SK-N-SH treated with all-trans-retinoic acid at 6 μM for 48 hours (cell line): ENCODE measurements at regions not wholly inside any gene's neighbourhood (a gene's known extent, or its start where the extent isn't known, plus 50 kb on each side); places are given as distances from the start of the nearest gene placed in this dataset.

ENCODE experiments used
- ATAC-seq: fragments of 200-7000 bp; cut with Tn5 transposase; 3 replicates; pipeline ENCODE4 v1.9.1; 2020; ENCODE audit warnings: mild to moderate bottlenecking, moderate library complexity
- BACH2 ChIP-seq: fragments of 250-450 bp; sonication (Bioruptor Pico); IDR thresholded peaks from 2 replicates; pipeline ENCODE4 v1.9.0; 2021; ENCODE audit warnings: mild to moderate bottlenecking, borderline replicate concordance
- CSDC2 ChIP-seq: fragments of 250-450 bp; sonication (Bioruptor Pico); IDR thresholded peaks from 2 replicates; pipeline ENCODE4 v1.5.0; 2020; ENCODE audit warnings: mild to moderate bottlenecking, moderate library complexity
- ESRRG ChIP-seq: fragments of 250-450 bp; sonication (Bioruptor Pico); IDR thresholded peaks from 2 replicates; pipeline ENCODE4 v1.6.1; 2021; ENCODE audit warnings: mild to moderate bottlenecking
- OSR1 ChIP-seq: fragments of 250-450 bp; sonication (Bioruptor Pico); IDR thresholded peaks from 2 replicates; pipeline ENCODE4 v1.8.0; 2022; ENCODE audit warnings: moderate library complexity, mild to moderate bottlenecking, inconsistent platforms
- PPARA ChIP-seq: fragments of 250-450 bp; sonication (Bioruptor Pico); IDR thresholded peaks from 2 replicates; pipeline ENCODE4 v1.5.0; 2020; ENCODE audit warnings: mild to moderate bottlenecking, borderline replicate concordance
- RARB ChIP-seq: fragments of 250-450 bp; sonication (Bioruptor Pico); IDR thresholded peaks from 2 replicates; pipeline ENCODE4 v1.8.0; 2021; ENCODE audit warnings: mild to moderate bottlenecking, moderate library complexity
- SNAI2 ChIP-seq: fragments of 250-450 bp; sonication (Bioruptor Pico); IDR thresholded peaks from 2 replicates; pipeline ENCODE4 v1.5.0; 2020; ENCODE audit warnings: mild to moderate bottlenecking, moderate library complexity
- ZC3H10 ChIP-seq: fragments of 250-450 bp; sonication (Bioruptor Pico); IDR thresholded peaks from 2 replicates; pipeline ENCODE4 v1.5.1; 2021; ENCODE audit warnings: mild to moderate bottlenecking, moderate library complexity
- ZFP3 ChIP-seq: fragments of 250-450 bp; sonication (Bioruptor Pico); IDR thresholded peaks from 2 replicates; pipeline ENCODE4 v1.5.0; 2020; ENCODE audit warnings: mild to moderate bottlenecking, moderate library complexity
- ZFP30 ChIP-seq: fragments of 450-650 bp; formaldehyde crosslinking; IDR thresholded peaks from 2 replicates; pipeline ENCODE4 v1.5.0; 2022; ENCODE audit warnings: mild to moderate bottlenecking, moderate library complexity
- ZNF565 ChIP-seq: fragments of 450-650 bp; formaldehyde crosslinking; conservative IDR thresholded peaks from 2 replicates; pipeline ENCODE4 v1.5.0; 2020; ENCODE audit warnings: low read depth, mild to moderate bottlenecking, moderate library complexity
- ZNF70 ChIP-seq: fragments of 450-650 bp; formaldehyde crosslinking; IDR thresholded peaks from 2 replicates; pipeline ENCODE4 v1.5.0; 2020; ENCODE audit warnings: mild to moderate bottlenecking, moderate library complexity
- ZNF8 ChIP-seq: fragments of 450-650 bp; formaldehyde crosslinking; IDR thresholded peaks from 2 replicates; pipeline ENCODE4 v1.5.0; 2020; ENCODE audit warnings: mild to moderate bottlenecking, moderate library complexity
- TF ChIP-seq, protein P1 (sequence below): fragments of 250-450 bp; sonication (Bioruptor Pico); IDR thresholded peaks from 2 replicates; pipeline ENCODE4 v1.5.1; 2020; ENCODE audit warnings: low read depth, mild to moderate bottlenecking, moderate library complexity
- TF ChIP-seq, protein P2 (sequence below): fragments of 250-450 bp; sonication (Bioruptor Pico); IDR thresholded peaks from 2 replicates; pipeline ENCODE4 v1.5.0; 2020; ENCODE audit warnings: mild to moderate bottlenecking, moderate library complexity
- TF ChIP-seq, protein P3 (sequence below): fragments of 250-450 bp; sonication (Bioruptor Pico); IDR thresholded peaks from 2 replicates; pipeline ENCODE4 v1.8.0; 2021; ENCODE audit warnings: low read depth, mild to moderate bottlenecking, moderate library complexity, borderline replicate concordance
- TF ChIP-seq, protein P4 (sequence below): fragments of 250-450 bp; sonication (Bioruptor Pico); IDR thresholded peaks from 2 replicates; pipeline ENCODE4 v1.8.0; 2020; ENCODE audit warnings: mild to moderate bottlenecking, moderate library complexity, borderline replicate concordance
- TF ChIP-seq, protein P5 (sequence below): fragments of 250-450 bp; sonication (Bioruptor Pico); IDR thresholded peaks from 2 replicates; pipeline ENCODE4 v1.5.1; 2021; ENCODE audit warnings: mild to moderate bottlenecking, moderate library complexity

DNA sequence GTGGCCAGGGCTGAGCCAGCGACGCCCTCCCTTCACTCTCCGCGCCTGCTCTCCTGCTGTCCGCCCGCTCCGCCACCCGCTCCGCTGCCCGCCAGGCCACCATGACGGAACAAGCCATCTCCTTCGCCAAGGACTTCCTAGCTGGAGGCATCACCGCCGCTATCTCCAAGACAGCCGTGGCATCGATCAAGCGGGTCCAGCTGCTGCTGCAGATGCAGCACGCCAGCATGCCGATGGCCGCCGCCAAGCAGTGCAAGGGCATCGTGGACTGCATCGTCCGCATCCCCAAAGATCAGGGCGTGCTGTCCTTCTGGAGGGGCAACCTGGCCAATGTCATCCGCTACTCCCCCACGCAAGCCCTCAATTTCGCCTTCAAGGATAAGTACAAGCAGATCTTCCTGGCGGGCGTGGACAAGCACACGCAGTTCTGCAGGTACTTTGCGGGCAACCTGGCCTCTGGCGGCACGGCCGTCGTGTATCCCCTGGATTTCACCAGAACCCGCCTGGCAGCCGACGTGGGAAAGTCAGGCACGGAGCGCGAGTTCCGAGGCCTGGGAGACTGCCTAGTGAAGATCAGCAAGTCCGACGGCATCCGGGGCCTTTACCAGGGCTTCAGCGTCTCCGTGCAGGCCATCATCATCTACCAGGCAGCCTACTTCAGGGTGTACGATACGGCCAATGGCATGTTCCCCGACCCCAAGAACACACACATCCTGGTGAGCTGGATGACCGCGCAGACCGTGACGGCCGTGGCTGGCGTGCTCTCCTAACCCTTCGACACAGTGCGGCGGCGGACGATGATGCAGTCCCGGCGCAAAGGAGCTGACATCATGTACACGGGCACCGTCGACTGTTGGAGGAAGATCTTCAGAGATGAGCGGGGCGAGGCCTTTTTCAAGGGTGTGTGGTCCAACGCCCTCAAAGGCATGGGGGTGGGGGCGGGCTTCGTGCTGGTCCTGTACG lies 1130.4 kb upstream of the ACO1 start:
- TF ChIP-seq ZNF70 (CRISPR knock-in tag) (no peak), ZC3H10 (no peak), RARB (CRISPR knock-in tag) (no peak)
- TF ChIP-seq, protein P1, sequence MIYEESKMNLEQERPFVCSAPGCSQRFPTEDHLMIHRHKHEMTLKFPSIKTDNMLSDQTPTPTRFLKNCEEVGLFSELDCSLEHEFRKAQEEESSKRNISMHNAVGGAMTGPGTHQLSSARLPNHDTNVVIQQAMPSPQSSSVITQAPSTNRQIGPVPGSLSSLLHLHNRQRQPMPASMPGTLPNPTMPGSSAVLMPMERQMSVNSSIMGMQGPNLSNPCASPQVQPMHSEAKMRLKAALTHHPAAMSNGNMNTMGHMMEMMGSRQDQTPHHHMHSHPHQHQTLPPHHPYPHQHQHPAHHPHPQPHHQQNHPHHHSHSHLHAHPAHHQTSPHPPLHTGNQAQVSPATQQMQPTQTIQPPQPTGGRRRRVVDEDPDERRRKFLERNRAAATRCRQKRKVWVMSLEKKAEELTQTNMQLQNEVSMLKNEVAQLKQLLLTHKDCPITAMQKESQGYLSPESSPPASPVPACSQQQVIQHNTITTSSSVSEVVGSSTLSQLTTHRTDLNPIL (CRISPR knock-in tag) = no peak
- TF ChIP-seq, protein P2, sequence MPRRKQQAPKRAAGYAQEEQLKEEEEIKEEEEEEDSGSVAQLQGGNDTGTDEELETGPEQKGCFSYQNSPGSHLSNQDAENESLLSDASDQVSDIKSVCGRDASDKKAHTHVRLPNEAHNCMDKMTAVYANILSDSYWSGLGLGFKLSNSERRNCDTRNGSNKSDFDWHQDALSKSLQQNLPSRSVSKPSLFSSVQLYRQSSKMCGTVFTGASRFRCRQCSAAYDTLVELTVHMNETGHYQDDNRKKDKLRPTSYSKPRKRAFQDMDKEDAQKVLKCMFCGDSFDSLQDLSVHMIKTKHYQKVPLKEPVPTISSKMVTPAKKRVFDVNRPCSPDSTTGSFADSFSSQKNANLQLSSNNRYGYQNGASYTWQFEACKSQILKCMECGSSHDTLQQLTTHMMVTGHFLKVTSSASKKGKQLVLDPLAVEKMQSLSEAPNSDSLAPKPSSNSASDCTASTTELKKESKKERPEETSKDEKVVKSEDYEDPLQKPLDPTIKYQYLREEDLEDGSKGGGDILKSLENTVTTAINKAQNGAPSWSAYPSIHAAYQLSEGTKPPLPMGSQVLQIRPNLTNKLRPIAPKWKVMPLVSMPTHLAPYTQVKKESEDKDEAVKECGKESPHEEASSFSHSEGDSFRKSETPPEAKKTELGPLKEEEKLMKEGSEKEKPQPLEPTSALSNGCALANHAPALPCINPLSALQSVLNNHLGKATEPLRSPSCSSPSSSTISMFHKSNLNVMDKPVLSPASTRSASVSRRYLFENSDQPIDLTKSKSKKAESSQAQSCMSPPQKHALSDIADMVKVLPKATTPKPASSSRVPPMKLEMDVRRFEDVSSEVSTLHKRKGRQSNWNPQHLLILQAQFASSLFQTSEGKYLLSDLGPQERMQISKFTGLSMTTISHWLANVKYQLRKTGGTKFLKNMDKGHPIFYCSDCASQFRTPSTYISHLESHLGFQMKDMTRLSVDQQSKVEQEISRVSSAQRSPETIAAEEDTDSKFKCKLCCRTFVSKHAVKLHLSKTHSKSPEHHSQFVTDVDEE (CRISPR knock-in tag) = no peak
- TF ChIP-seq, protein P3, sequence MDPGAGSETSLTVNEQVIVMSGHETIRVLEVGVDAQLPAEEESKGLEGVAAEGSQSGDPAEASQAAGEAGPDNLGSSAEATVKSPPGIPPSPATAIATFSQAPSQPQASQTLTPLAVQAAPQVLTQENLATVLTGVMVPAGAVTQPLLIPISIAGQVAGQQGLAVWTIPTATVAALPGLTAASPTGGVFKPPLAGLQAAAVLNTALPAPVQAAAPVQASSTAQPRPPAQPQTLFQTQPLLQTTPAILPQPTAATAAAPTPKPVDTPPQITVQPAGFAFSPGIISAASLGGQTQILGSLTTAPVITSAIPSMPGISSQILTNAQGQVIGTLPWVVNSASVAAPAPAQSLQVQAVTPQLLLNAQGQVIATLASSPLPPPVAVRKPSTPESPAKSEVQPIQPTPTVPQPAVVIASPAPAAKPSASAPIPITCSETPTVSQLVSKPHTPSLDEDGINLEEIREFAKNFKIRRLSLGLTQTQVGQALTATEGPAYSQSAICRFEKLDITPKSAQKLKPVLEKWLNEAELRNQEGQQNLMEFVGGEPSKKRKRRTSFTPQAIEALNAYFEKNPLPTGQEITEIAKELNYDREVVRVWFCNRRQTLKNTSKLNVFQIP = no peak
- TF ChIP-seq, all 23 proteins: peak for 0
- ATAC-seq = no peak

DNA sequence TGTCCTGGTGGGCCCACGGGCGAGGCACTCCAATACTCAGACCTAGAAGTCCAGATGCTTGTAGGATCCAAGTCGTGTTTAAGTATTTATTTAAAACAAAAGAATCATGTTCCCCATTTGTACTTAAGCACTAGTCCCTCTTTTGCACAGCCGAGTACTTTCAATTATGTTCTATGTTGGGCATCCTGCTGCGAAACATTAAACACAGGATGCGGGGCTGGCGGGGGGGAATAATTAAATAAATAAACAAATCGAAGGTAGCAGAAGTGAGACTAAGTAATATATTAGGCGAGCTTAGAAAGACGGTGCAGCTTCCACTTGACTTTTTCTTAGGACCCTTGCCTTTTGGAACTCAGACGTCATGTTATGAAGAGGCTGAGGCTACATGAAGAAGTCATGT lies 1129.2 kb upstream of the ACO1 start:
- ATAC-seq = no peak
- TF ChIP-seq SNAI2 (no peak), ZFP30 (CRISPR knock-in tag) (no peak), BACH2 (no peak), OSR1 (CRISPR knock-in tag) (no peak), ZNF565 (CRISPR knock-in tag) (no peak), ZNF8 (CRISPR knock-in tag) (no peak), CSDC2 (CRISPR knock-in tag) (no peak), PPARA (no peak), ZC3H10 (no peak), ZFP3 (CRISPR knock-in tag) (no peak), ESRRG (CRISPR knock-in tag) (no peak), RARB (CRISPR knock-in tag) (no peak)
- TF ChIP-seq, protein P4, sequence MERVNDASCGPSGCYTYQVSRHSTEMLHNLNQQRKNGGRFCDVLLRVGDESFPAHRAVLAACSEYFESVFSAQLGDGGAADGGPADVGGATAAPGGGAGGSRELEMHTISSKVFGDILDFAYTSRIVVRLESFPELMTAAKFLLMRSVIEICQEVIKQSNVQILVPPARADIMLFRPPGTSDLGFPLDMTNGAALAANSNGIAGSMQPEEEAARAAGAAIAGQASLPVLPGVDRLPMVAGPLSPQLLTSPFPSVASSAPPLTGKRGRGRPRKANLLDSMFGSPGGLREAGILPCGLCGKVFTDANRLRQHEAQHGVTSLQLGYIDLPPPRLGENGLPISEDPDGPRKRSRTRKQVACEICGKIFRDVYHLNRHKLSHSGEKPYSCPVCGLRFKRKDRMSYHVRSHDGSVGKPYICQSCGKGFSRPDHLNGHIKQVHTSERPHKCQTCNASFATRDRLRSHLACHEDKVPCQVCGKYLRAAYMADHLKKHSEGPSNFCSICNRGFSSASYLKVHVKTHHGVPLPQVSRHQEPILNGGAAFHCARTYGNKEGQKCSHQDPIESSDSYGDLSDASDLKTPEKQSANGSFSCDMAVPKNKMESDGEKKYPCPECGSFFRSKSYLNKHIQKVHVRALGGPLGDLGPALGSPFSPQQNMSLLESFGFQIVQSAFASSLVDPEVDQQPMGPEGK = no peak
- TF ChIP-seq, protein P3 = no peak
- TF ChIP-seq, protein P2 (CRISPR knock-in tag) = no peak
- TF ChIP-seq, protein P5, sequence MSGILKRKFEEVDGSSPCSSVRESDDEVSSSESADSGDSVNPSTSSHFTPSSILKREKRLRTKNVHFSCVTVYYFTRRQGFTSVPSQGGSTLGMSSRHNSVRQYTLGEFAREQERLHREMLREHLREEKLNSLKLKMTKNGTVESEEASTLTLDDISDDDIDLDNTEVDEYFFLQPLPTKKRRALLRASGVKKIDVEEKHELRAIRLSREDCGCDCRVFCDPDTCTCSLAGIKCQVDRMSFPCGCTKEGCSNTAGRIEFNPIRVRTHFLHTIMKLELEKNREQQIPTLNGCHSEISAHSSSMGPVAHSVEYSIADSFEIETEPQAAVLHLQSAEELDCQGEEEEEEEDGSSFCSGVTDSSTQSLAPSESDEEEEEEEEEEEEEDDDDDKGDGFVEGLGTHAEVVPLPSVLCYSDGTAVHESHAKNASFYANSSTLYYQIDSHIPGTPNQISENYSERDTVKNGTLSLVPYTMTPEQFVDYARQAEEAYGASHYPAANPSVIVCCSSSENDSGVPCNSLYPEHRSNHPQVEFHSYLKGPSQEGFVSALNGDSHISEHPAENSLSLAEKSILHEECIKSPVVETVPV (CRISPR knock-in tag) = no peak
